ENCODE measurements at regions not wholly inside any gene's neighbourhood (a gene's known extent, or its start where the extent isn't known, plus 50 kb on each side); places are given as distances from the start of the nearest gene placed in this dataset.

DNA sequence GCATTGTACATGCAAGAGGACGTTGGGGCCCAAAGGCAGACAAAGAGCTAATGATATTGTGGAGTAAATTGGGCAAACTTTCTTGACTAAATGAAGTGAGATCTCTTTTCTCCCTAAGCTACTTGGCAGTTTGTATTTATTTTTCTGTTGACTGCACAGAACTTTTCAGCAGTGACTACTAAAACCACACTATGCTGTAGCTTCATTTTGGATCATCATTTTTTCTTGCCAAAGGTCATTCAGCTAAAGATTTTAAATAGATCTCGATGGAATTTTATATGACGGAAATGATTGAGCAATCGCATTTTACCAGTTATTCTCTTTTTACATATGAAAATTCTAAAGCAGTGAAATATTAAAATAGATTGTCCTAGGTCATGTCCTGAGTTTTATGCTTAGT lies 286.1 kb upstream of the ACTBL2 start:
- TF ChIP-seq, protein P1, sequence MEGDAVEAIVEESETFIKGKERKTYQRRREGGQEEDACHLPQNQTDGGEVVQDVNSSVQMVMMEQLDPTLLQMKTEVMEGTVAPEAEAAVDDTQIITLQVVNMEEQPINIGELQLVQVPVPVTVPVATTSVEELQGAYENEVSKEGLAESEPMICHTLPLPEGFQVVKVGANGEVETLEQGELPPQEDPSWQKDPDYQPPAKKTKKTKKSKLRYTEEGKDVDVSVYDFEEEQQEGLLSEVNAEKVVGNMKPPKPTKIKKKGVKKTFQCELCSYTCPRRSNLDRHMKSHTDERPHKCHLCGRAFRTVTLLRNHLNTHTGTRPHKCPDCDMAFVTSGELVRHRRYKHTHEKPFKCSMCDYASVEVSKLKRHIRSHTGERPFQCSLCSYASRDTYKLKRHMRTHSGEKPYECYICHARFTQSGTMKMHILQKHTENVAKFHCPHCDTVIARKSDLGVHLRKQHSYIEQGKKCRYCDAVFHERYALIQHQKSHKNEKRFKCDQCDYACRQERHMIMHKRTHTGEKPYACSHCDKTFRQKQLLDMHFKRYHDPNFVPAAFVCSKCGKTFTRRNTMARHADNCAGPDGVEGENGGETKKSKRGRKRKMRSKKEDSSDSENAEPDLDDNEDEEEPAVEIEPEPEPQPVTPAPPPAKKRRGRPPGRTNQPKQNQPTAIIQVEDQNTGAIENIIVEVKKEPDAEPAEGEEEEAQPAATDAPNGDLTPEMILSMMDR (conservative IDR thresholded peaks at IDR 0.05): no peak
- no peak overlapping the region for H3K27ac ChIP-seq

DNA sequence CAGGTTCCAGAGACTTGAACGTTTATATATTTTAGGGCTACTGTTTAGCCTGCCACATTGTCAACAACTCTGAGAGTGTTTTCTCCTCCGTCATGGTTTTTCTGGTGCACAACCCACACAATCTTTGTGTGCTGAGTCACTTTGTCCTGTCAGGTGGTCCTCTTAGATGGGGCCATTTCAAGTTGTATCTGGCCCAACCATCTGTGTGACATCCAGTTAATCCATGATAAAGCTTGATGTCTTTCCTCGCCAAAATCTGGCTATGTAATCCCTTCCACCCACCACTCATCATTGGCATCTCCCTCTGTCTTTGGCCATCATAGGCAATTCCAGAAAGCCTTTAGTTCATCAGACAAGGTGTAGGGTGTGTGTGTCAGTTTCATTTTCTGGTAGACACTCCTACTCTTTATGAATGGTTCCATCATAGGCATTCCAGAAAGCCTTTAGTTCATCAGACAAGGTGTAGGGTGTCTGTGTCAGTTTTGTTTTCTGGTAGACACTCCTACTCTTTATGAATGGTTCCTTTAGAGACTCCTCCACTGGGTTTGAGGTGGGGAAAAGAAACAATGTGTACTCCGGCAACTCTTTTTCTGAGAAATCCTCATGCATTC lies 282.0 kb upstream of the ACTBL2 start:
- no peak overlapping the region for H3K27ac ChIP-seq
- TF ChIP-seq, protein P1 (conservative IDR thresholded peaks at IDR 0.05): no peak

DNA sequence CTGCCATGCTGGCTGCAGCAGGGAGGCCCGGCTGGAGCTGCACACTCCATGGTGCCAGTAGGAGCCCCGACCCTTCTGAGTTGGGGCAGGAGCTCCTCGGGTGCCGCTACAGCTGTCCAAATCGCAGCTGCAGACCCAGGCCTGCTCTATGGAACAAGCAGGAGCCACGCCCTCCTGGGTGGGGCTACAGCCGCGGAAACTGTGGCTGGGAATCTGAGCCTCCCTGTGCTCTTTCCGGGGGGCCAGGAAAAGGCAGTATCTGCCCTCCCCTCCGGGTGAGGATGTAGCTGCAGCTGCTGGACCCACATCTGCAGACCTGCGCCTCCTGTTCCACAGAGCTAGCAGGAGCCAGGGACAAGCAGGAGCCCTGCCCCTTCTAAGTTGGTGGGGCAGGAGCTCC lies 278.9 kb upstream of the ACTBL2 start:
- TF ChIP-seq, protein P1 (conservative IDR thresholded peaks at IDR 0.05): no peak

DNA sequence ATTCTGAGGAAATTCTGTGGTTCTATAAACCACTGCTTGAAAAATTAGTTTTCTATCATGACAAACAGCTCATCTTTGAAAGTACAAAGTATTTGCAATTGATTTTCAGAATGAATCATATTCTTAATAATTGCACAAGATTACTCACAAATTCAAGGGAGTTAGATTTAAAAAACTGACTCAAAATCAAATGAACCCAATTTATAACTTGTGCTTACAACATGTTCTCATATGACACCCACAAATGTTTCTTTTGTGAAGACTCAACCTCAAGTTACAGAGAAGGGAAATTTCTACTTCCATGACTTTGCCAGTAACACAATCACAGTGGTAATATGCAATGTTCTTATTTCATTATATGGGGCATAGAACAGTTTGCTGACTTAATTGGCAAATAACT lies 272.0 kb upstream of the ACTBL2 start:
- H3K27ac ChIP-seq: no peak overlapping the region
- TF ChIP-seq, protein P1 (conservative IDR thresholded peaks at IDR 0.05): no peak

More for the DNA sequence above, 278.9 kb upstream of the ACTBL2 start:
- H3K27ac ChIP-seq: no peak overlapping the region

DNA sequence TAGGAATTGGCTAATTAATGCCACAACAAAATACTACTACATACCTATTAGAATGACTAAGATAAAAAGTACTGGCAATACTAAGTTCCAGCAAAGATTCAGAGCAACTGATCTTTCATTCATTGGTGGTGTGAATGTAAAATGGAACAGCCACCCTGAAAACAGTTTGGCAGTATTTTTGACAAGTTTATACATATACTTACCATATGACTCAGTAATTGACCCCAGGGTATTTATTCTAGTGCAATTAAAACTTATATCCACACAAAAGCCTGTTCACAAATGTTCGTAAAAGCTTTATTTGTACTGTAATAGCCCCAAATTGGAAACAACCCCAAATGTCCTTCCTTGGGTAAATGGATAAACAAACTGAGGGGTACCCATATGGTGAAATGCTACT lies 270.8 kb upstream of the ACTBL2 start:
- no peak overlapping the region for H3K27ac ChIP-seq
- TF ChIP-seq, protein P1 (conservative IDR thresholded peaks at IDR 0.05): no peak

DNA sequence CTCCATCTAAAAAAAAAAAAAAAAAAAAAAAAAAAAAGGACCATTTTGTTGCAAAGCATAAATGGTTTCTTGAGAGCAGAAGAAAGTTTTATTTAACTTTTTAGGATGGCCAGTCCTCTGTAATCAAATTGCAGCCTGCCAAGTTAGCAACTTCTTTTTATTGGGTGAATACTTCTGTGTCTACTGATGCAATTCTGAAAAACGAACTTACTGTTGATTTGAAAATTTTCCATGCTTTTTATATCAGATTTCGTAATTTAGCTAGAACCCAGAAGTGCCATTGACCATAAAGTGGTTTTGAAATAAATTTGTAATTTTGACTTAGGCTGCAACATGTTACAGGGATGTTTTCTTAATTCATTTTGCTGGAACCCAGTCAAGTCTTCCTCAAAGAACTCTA lies 269.1 kb upstream of the ACTBL2 start:
- TF ChIP-seq, protein P1 (conservative IDR thresholded peaks at IDR 0.05): no peak
- H3K27ac ChIP-seq: no peak overlapping the region

DNA sequence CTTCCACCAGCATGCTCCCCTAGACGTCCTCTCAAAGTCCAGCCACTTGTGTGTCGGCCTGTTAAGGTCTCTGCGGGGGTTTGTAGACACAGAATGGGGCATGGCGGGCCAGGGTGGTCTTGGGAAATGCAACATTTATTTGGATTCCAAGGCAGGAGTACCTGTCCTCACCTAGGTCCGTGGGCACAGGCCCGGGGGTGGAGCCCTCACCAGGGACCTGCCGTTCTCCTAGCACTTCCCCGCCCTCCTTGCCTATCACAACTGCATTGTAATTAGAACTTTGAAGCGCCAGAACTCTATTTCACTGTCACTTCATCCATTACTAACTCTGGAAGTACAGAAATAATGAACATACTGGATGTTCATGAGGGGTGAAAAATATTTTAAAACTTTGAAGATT lies 268.3 kb upstream of the ACTBL2 start:
- no peak overlapping the region for H3K27ac ChIP-seq
- TF ChIP-seq, protein P1 (conservative IDR thresholded peaks at IDR 0.05): no peak
